ENCODE measurements at regions not wholly inside any gene's neighbourhood (a gene's known extent, or its start where the extent isn't known, plus 50 kb on each side); places are given as distances from the start of the nearest gene placed in this dataset.

GRCh38 chr10:112040696-112041095, 142.9 kb downstream of the GPAM start:
- no peak for TF ChIP-seq CTCF (IDR thresholded peaks at IDR 0.05)
- no peak for TF ChIP-seq POLR2A (IDR thresholded peaks at IDR 0.05)
